ENCODE measurements at regions not wholly inside any gene's neighbourhood (a gene's known extent, or its start where the extent isn't known, plus 50 kb on each side); places are given as distances from the start of the nearest gene placed in this dataset.

DNA sequence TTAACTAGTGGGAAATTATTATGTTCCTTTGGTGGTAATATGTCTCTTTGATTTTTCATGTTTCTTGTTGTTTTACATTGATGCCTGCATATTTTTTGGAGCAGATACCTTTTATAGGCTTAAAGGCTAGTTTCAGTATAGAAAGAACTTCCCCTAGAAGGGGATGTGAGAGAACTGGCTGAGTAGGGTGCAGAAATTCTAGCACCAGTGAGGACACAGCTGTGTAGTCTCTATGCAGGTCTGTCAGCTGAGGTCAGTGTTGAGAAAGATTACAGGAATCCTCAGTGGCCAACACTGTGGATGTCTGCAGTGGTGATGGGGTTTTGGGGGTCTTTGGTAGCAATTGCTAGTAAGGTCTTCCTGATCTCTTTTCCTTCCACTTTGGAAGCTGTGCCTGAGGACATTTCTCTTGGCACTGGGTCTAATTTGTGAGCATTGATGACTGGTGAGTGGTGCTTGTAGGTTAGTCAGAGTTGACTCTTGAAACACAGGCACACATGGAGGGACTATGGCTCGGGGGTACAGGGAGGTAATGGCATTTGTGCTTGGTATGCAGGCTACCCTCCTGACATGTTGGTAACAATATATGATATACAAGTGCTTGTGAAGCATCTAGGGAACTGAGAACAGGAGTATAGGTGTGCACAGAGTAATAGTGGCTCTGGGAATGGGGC, 221.4 kb downstream of the SPATA31D1 start:
- TF ChIP-seq, protein P1, sequence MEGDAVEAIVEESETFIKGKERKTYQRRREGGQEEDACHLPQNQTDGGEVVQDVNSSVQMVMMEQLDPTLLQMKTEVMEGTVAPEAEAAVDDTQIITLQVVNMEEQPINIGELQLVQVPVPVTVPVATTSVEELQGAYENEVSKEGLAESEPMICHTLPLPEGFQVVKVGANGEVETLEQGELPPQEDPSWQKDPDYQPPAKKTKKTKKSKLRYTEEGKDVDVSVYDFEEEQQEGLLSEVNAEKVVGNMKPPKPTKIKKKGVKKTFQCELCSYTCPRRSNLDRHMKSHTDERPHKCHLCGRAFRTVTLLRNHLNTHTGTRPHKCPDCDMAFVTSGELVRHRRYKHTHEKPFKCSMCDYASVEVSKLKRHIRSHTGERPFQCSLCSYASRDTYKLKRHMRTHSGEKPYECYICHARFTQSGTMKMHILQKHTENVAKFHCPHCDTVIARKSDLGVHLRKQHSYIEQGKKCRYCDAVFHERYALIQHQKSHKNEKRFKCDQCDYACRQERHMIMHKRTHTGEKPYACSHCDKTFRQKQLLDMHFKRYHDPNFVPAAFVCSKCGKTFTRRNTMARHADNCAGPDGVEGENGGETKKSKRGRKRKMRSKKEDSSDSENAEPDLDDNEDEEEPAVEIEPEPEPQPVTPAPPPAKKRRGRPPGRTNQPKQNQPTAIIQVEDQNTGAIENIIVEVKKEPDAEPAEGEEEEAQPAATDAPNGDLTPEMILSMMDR (conservative IDR thresholded peaks at IDR 0.05): no peak
- TF ChIP-seq ZFX (IDR thresholded peaks at IDR 0.05): no peak
